MM.1S (cell line): ENCODE measurements at regions not wholly inside any gene's neighbourhood (a gene's known extent, or its start where the extent isn't known, plus 50 kb on each side); places are given as distances from the start of the nearest gene placed in this dataset.

Experiments
- DNase-seq: peaks from one replicate; pipeline ENCODE4 v3.0.0-alpha.2; 2015
- H2AFZ ChIP-seq: fragments of 300-600 bp; sonication (generic); 2 replicates; pipeline ENCODE4 v1.6.0; 2016; ENCODE audit warnings: antibody characterized with exemption, low read length
- H3F3A ChIP-seq: fragments of 300-600 bp; sonication (generic); 2 replicates; pipeline ENCODE4 v1.6.1; 2016; ENCODE audit warnings: mild to moderate bottlenecking, antibody characterized with exemption, low read length, moderate library complexity, mixed read lengths; ENCODE audit not compliant: insufficient read depth
- H3K27ac ChIP-seq: fragments of 300-600 bp; sonication (generic); 2 replicates; pipeline ENCODE4 v1.5.1; 2016; ENCODE audit warnings: mild to moderate bottlenecking, low read length
- H3K27me3 ChIP-seq: fragments of 300-600 bp; sonication (generic); replicated peaks from 2 replicates; pipeline ENCODE4 v1.6.0; 2016; ENCODE audit warnings: low read length; ENCODE audit not compliant: insufficient read depth
- H3K36me3 ChIP-seq: fragments of 300-600 bp; sonication (generic); replicated peaks from 2 replicates; pipeline ENCODE4 v1.6.1; 2016; ENCODE audit warnings: mild to moderate bottlenecking, low read length, mixed read lengths; ENCODE audit not compliant: insufficient read depth
- H3K4me1 ChIP-seq: fragments of 300-600 bp; sonication (generic); 2 replicates; pipeline ENCODE4 v1.6.1; 2016; ENCODE audit warnings: low read length, mixed read lengths
- H3K4me2 ChIP-seq: fragments of 300-600 bp; sonication (generic); 2 replicates; pipeline ENCODE4 v1.6.0; 2016; ENCODE audit warnings: low read depth, low read length
- H3K4me3 ChIP-seq: fragments of 300-600 bp; sonication (generic); 2 replicates; pipeline ENCODE4 v1.5.1; 2016; ENCODE audit warnings: low read length, mixed read lengths
- H3K79me2 ChIP-seq: fragments of 300-600 bp; sonication (generic); 2 replicates; pipeline ENCODE4 v1.6.1; 2016; ENCODE audit warnings: mixed run types, low read length, mixed read lengths
- H3K9ac ChIP-seq: fragments of 300-600 bp; sonication (generic); 2 replicates; pipeline ENCODE4 v1.6.1; 2016; ENCODE audit warnings: low read length, mixed read lengths
- H3K9me2 ChIP-seq: fragments of 300-600 bp; sonication (generic); replicated peaks from 2 replicates; pipeline ENCODE4 v1.6.1; 2016; ENCODE audit warnings: mild to moderate bottlenecking, low read length, mixed read lengths; ENCODE audit not compliant: insufficient read depth
- H3K9me3 ChIP-seq: fragments of 300-600 bp; sonication (generic); replicated peaks from 2 replicates; pipeline ENCODE4 v1.6.1; 2016; ENCODE audit warnings: mild to moderate bottlenecking, low read length, mixed read lengths; ENCODE audit not compliant: insufficient read depth
- H4K20me1 ChIP-seq: fragments of 300-600 bp; sonication (generic); 2 replicates; pipeline ENCODE4 v1.6.1; 2016; ENCODE audit warnings: mild to moderate bottlenecking, low read length, moderate library complexity, mixed read lengths; ENCODE audit not compliant: insufficient read depth
- CTCF ChIP-seq: fragments of 300-600 bp; sonication (generic); IDR thresholded peaks from 2 replicates; pipeline ENCODE4 v1.5.1; 2016; ENCODE audit warnings: antibody characterized with exemption, low read length, mixed read lengths
- EZH2 ChIP-seq: fragments of 300-600 bp; sonication (generic); optimal IDR thresholded peaks from 2 replicates; pipeline ENCODE3; 2017; ENCODE audit warnings: low read depth, mild to moderate bottlenecking, antibody characterized with exemption, low read length, mixed read lengths
- EZH2phosphoT487 ChIP-seq: fragments of 300-600 bp; sonication (generic); IDR thresholded peaks from 2 replicates; pipeline ENCODE4 v1.6.1; 2018; ENCODE audit warnings: antibody characterized with exemption, low read length

GRCh38 chr5:8851101-8851500 is 694.8 kb downstream of the SEMA5A start:
- no peaks in the 10 kb centered on the region for H3F3A ChIP-seq
- no peaks in the 10 kb centered on the region for H4K20me1 ChIP-seq
- H3K4me3 ChIP-seq: no peak overlapping the region
- no peaks in the 10 kb centered on the region for H3K9me3 ChIP-seq
- H3K27ac ChIP-seq: no peak overlapping the region
- no peaks in the 10 kb centered on the region for H3K9me2 ChIP-seq
- DNase-seq: no peak
- H2AFZ ChIP-seq: no peak overlapping the region
- H3K27me3 ChIP-seq: no peaks in the 10 kb centered on the region
- no peaks in the 10 kb centered on the region for H3K36me3 ChIP-seq
- no peak overlapping the region for H3K4me2 ChIP-seq
- no peak for TF ChIP-seq CTCF
- no peaks in the 10 kb centered on the region for H3K4me1 ChIP-seq
- H3K79me2 ChIP-seq: no peaks in the 10 kb centered on the region
- H3K9ac ChIP-seq: no peak overlapping the region

- Histone ChIP-seq H2AFZ (no peak overlapping the region), H3K9me2 (no peaks in the 10 kb centered on the region), H3K79me2 (no peaks in the 10 kb centered on the region), H3K27ac (no peak overlapping the region), H3K4me1 (no peaks in the 10 kb centered on the region), H3K27me3 (no peaks in the 10 kb centered on the region), H3K9me3 (no peaks in the 10 kb centered on the region), H3K4me3 (no peak overlapping the region), H4K20me1 (no peaks in the 10 kb centered on the region), H3K4me2 (no peak overlapping the region), H3K36me3 (no peaks in the 10 kb centered on the region), H3K9ac (no peak overlapping the region), H3F3A (no peaks in the 10 kb centered on the region)
- DNase-seq: no peak
- no peak for TF ChIP-seq CTCF
- TF ChIP-seq EZH2: no peak
- TF ChIP-seq EZH2phosphoT487: no peak
Measured at GRCh38 chr5:8857051-8857450, 688.8 kb downstream of the SEMA5A start.

GRCh38 chr5:8861764-8862163 is 684.1 kb downstream of the SEMA5A start:
- TF ChIP-seq EZH2 (no peak), EZH2phosphoT487 (no peak), CTCF (no peak)
- no peaks in the 10 kb centered on the region for H3K36me3 ChIP-seq
- no peaks in the 10 kb centered on the region for H3K79me2 ChIP-seq
- no peak overlapping the region for H3K4me2 ChIP-seq
- H3K9me3 ChIP-seq: no peaks in the 10 kb centered on the region
- H3K27ac ChIP-seq: no peak overlapping the region
- no peak overlapping the region for H3K4me3 ChIP-seq
- no peaks in the 10 kb centered on the region for H3K4me1 ChIP-seq
- H4K20me1 ChIP-seq: no peaks in the 10 kb centered on the region
- H3K9me2 ChIP-seq: no peaks in the 10 kb centered on the region
- H3K27me3 ChIP-seq: no peaks in the 10 kb centered on the region
- DNase-seq: no peak
- no peak overlapping the region for H2AFZ ChIP-seq
- H3F3A ChIP-seq: no peaks in the 10 kb centered on the region
- no peak overlapping the region for H3K9ac ChIP-seq

- TF ChIP-seq EZH2phosphoT487 (no peak), CTCF (peak; percentile 28), EZH2 (no peak)
- H3K27ac ChIP-seq: no peak overlapping the region
- H4K20me1 ChIP-seq: no peaks in the 10 kb centered on the region
- no peak overlapping the region for H2AFZ ChIP-seq
- H3K79me2 ChIP-seq: no peaks in the 10 kb centered on the region
- no peaks in the 10 kb centered on the region for H3K27me3 ChIP-seq
- peak; percentile 29 for DNase-seq
- H3K4me2 ChIP-seq: no peak overlapping the region
- H3K9me2 ChIP-seq: no peaks in the 10 kb centered on the region
- no peak overlapping the region for H3K9ac ChIP-seq
- H3K9me3 ChIP-seq: no peaks in the 10 kb centered on the region
- H3K4me3 ChIP-seq: no peak overlapping the region
- no peaks in the 10 kb centered on the region for H3K36me3 ChIP-seq
- H3F3A ChIP-seq: no peaks in the 10 kb centered on the region
- H3K4me1 ChIP-seq: no peaks in the 10 kb centered on the region
Measured at GRCh38 chr5:8864053-8864452, 681.8 kb downstream of the SEMA5A start.
